BE2C (cell line): ENCODE measurements at regions not wholly inside any gene's neighbourhood (a gene's known extent, or its start where the extent isn't known, plus 50 kb on each side); places are given as distances from the start of the nearest gene placed in this dataset.

Source experiments
- DNase-seq: peaks from one replicate; pipeline ENCODE4 v3.0.0-alpha.2; 2020
- H3K27me3 ChIP-seq: fragments of 250-450 bp; sonication (Bioruptor Pico); 2 replicates; pipeline ENCODE4 v1.5.1; 2020; ENCODE audit warnings: mild to moderate bottlenecking
- H3K36me3 ChIP-seq: fragments of 250-450 bp; sonication (Bioruptor Pico); 2 replicates; pipeline ENCODE4 v1.5.1; 2020; ENCODE audit warnings: mild to moderate bottlenecking
- H3K4me1 ChIP-seq: fragments of 250-450 bp; sonication (Bioruptor Pico); 2 replicates; pipeline ENCODE4 v1.5.1; 2020
- H3K4me3 ChIP-seq: 2 replicates; pipeline ENCODE4 v1.5.1; 2011; ENCODE audit warnings: low read depth, low read length
- H3K9me3 ChIP-seq: fragments of 250-450 bp; sonication (Bioruptor Pico); 2 replicates; pipeline ENCODE4 v1.5.1; 2020
- CTCF ChIP-seq: IDR thresholded peaks from 2 replicates; pipeline ENCODE4 v1.5.1; 2012; ENCODE audit warnings: mild to moderate bottlenecking, low read depth, low read length

GRCh38 chr16:80375973-80376372, 164.8 kb upstream of the DYNLRB2 start:
- Histone ChIP-seq H3K9me3 (no peaks in the 10 kb centered on the region; the same call in 1 of the 2 replicates), H3K36me3 (no peaks in the 10 kb centered on the region), H3K4me3 (no peak overlapping the region), H3K4me1 (no peaks in the 10 kb centered on the region), H3K27me3 (no peaks in the 10 kb centered on the region)
- TF ChIP-seq CTCF: no peak
- no peak for DNase-seq

GRCh38 chr16:80375513-80375912, 165.3 kb upstream of the DYNLRB2 start:
- Histone ChIP-seq H3K9me3 (no peaks in the 10 kb centered on the region; the same call in 1 of the 2 replicates), H3K4me1 (no peaks in the 10 kb centered on the region), H3K27me3 (no peaks in the 10 kb centered on the region), H3K36me3 (no peaks in the 10 kb centered on the region), H3K4me3 (no peak overlapping the region)
- no peak for TF ChIP-seq CTCF
- no peak for DNase-seq

GRCh38 chr16:80372341-80372740, 168.5 kb upstream of the DYNLRB2 start:
- no peak for TF ChIP-seq CTCF
- Histone ChIP-seq H3K9me3 (no peaks in the 10 kb centered on the region; the same call in 1 of the 2 replicates), H3K4me3 (no peak overlapping the region), H3K4me1 (no peaks in the 10 kb centered on the region), H3K27me3 (no peaks in the 10 kb centered on the region), H3K36me3 (no peaks in the 10 kb centered on the region)
- no peak for DNase-seq

GRCh38 chr16:80369138-80369958, 171.4 kb upstream of the DYNLRB2 start:
- Histone ChIP-seq H3K9me3 (no peaks in the 10 kb centered on the region; the same call in 1 of the 2 replicates), H3K36me3 (no peaks in the 10 kb centered on the region), H3K27me3 (no peaks in the 10 kb centered on the region), H3K4me3 (no peak overlapping the region), H3K4me1 (no peaks in the 10 kb centered on the region)
- no peak for DNase-seq
- no peak for TF ChIP-seq CTCF

- H3K36me3 ChIP-seq: no peaks in the 10 kb centered on the region
- H3K4me1 ChIP-seq: no peaks in the 10 kb centered on the region
- DNase-seq: no peak
- TF ChIP-seq CTCF: no peak
- H3K9me3 ChIP-seq: no peaks in the 10 kb centered on the region; the same call in 1 of the 2 replicates
- no peak overlapping the region for H3K4me3 ChIP-seq
- no peaks in the 10 kb centered on the region for H3K27me3 ChIP-seq
Measured at GRCh38 chr16:80367037-80367658, 173.6 kb upstream of the DYNLRB2 start.

GRCh38 chr16:80366023-80366422, 174.8 kb upstream of the DYNLRB2 start:
- H3K9me3 ChIP-seq: no peaks in the 10 kb centered on the region; the same call in 1 of the 2 replicates
- no peak overlapping the region for H3K4me3 ChIP-seq
- no peak for TF ChIP-seq CTCF
- no peak for DNase-seq
- no peaks in the 10 kb centered on the region for H3K27me3 ChIP-seq
- no peaks in the 10 kb centered on the region for H3K36me3 ChIP-seq
- no peaks in the 10 kb centered on the region for H3K4me1 ChIP-seq
